Non-pigmented ciliary epithelial cell (primary cell): ENCODE measurements at regions not wholly inside any gene's neighbourhood (a gene's known extent, or its start where the extent isn't known, plus 50 kb on each side); places are given as distances from the start of the nearest gene placed in this dataset.

Source experiments
- DNase-seq: peaks from one replicate; pipeline ENCODE4 v3.0.0-alpha.2; 2010; ENCODE audit warnings: low read depth

GRCh38 chr10:61318429-61318828 is 134.8 kb downstream of the TMEM26 start:
- no peak for DNase-seq

GRCh38 chr10:61317706-61318105 is 135.5 kb downstream of the TMEM26 start:
- DNase-seq, result no peak

GRCh38 chr10:61316676-61317265 is 136.4 kb downstream of the TMEM26 start:
- no peak for DNase-seq

DNA sequence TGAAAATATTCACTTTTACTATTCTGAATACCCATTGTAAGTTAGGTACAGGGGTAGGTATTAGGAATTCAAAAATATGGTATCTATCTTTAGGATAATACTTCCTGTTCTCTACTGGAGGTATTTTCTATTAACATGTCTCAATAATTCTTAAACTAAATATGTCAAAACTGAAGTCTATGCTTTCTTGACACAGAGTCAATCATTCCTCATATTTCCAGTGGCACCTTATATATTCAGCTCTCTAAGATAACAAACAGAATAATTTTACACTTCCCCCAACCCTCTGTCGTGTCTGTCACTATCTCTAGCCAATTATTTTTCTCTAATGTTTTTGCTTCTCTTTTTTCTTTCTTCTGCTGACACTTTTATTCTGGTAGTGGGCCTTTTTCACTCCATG is 138.9 kb downstream of the TMEM26 start:
- DNase-seq, result no peak

DNA sequence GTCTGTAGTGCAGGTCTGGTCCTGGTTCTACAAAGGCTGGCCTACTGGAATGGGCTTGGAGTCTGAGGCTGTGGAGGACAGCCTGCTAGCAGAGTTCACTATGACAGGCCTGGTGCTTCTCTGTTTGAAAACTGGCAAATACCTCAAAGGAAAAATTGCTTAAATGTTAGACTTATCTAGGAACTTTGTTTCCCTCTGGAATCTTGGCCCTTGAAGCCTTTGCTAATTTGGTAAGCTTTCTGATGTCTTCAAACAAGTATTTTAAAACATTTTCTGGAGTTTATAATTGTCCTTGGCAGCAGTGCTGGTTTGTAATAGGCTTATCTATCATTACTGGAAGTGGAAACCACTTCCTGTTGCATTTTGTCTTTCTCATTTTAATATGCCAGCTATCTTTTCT is 139.7 kb downstream of the TMEM26 start:
- no peak for DNase-seq

DNA sequence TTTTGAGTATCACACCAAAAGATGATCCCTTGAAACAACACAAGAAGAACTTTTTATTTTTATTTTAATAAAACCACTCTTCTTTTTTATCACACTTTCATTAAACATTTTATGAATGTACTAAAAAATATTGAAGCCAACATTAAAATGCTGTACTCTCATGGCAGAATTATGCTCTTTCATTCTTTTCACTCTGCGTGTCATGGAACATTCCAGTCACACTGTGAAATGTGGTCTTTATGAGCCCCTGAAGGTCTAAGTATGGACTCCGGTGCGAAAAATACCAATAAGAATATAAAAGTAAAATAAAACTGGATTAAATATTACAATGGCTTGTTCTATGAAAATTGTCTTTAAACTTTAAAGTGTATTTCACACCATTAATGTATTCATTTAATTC is 148.4 kb downstream of the TMEM26 start:
- DNase-seq, result no peak

- DNase-seq, result no peak
Measured at GRCh38 chr10:61302124-61302523, 151.1 kb downstream of the TMEM26 start.

GRCh38 chr10:61301575-61301974 is 151.6 kb downstream of the TMEM26 start:
- DNase-seq, result no peak

GRCh38 chr10:61299841-61300240 is 153.3 kb downstream of the TMEM26 start:
- DNase-seq, result no peak

GRCh38 chr10:61299156-61299555 is 154.0 kb downstream of the TMEM26 start:
- DNase-seq, result no peak

GRCh38 chr10:61298194-61298593 is 155.0 kb downstream of the TMEM26 start:
- DNase-seq, result no peak

DNA sequence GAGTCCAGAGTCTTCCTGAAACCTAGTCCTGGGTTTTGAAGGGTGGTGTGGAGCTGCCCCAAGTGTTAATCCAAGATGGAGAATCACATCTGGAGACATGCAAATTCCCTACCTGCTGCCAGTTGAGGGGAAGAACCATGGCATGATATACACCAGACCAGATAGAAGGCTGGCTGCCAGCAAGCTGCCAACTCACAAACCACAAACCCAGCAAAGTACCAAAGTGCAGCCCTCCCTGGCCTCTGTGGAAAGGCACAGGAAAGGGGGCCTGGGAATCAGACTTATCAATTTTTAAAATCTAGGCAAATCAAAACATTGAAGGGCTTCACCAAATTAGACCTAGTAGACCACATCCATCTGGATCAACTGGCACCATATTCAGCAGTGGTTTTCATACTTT is 157.0 kb downstream of the TMEM26 start:
- DNase-seq, result no peak

DNA sequence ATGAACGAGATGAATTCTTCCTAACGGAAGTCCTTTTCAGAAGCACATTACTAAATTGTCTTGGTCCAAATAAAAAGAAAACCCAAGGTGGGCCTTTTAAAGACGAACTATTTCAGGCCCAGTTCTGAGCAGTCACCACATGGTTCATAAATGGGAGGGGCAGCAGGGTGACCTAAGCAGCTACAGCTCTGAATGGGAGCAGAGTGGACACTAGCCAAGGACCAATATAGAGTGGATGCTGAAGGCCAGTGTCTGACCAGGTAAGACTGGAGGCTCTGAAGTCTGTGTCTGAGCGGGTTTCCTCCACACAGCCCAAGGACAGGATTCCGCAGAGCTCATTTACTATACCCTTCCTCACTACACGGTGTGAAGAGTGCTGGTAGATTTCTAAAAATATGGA is 159.1 kb downstream of the TMEM26 start:
- no peak for DNase-seq

DNA sequence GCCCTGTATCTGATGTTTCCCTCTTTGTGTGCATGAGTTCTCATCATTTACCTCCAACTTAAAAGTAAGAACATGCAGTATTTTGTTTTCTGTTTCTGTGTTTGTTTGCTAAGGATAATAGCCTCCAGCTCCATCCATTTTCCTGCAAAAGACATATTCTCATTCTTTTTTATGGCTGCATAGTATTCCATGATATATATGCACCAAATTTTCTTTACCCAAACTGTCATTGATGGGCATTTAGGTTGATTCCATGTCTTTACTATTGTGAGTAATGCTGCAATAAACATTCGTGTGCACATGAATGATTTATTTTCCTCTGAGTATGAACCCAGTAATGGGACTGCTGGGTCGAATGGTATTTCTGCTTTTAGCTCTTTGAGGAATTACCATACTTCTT is 163.4 kb downstream of the TMEM26 start:
- no peak for DNase-seq

DNA sequence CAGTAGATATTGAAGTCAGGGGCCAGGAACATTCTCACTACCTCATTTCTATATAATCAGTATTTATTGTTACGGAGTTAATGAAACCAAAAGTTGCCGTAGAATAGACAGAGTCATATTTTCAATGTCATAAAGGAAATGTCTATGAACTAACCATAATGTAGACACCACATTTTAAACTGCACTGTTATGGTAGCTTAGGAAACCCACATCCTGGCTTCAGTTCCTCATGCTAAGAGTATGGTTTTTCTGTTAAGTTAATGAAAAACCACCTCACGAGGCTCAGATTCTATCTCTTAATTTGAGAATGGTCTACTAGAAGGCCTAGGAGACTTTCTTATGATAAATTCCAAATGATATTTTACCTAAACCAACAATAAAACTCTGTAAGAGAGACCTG is 166.5 kb downstream of the TMEM26 start:
- no peak for DNase-seq

- no peak for DNase-seq
Measured at GRCh38 chr10:61285749-61286148, 167.4 kb downstream of the TMEM26 start.

DNA sequence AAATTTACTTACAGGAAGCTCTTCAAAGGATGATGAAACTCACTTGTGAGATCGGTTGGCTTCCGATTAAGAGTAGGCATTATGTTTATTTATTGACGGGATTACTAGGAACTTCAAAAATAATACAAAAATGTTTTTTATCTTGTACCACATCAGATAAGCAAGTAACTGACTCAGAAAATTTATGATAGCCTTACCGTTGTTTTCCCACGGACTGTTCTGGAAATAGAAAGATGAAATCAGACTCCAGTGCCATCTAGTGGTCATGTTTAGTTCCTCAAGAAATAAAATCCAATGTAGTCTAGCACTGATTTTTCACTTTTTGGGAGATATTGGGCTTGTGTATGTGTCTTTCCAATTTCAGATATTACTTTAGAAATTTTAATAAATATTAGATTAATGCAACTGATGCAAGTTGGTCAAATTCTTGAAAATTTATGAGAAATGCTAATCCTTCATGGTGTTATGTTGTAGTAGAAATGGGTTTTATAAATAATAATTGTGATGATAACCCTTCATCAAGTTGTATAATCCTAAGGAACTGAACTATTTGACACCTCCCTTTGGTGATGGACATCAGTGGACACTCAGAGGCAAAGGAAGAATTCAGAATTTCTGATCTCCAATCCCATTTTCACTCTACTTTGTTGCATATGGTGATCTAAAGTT is 168.8 kb downstream of the TMEM26 start:
- peak; percentile 34 for DNase-seq

DNA sequence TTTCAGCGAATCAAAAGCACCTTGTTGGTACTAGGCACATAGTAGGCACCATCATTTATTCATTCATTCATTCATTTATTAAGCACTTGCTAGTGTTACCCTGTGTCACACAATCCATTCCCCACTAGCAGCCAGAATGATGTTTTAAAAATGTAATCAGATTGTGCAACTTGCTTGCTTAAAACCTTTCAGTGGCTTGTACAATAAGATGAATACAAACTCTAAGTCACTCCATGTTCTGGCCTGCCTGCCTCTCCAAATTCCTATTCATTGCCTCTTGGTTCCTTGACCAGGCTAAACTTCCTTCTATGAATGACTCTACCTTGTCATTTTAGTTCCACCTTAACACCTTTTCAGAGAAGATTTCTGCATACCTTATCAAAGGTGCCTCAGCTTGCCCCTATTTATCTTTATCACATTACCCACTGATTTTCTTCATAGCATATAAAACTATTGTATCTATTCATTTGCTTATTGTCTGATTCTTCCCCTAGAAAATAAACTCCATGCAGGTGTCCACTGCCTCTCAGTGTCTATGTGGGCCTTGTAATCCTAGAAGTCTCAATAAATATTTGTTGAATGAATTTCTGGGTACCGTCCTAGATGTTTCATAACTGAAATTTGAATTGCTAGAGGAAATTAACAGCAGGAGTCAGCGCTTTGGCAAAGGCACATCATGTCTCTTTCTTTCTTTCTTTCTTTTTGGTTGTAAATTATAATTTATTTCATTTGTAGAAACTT is 169.5 kb downstream of the TMEM26 start:
- DNase-seq, result no peak

DNA sequence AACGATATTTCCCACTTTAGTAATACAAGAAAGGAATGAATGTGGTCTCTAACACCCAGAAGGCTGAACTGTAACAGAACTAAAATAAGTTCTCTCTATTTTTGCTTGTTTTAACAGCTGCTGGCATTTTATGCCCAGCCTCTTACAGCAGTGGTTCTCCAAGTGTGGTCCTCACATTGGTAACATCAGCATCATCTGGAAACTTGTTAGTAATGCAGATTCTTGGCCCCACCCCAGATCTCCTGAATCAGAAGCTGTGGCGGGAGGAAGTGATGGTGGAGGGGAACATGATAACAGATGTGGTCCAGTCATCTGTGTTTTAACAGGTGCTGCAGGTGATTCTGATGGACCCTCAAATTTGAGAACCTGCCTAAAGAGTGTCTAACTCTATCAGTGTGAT is 170.1 kb downstream of the TMEM26 start:
- DNase-seq, result no peak

GRCh38 chr10:61280303-61280702 is 172.9 kb downstream of the TMEM26 start:
- no peak for DNase-seq

DNA sequence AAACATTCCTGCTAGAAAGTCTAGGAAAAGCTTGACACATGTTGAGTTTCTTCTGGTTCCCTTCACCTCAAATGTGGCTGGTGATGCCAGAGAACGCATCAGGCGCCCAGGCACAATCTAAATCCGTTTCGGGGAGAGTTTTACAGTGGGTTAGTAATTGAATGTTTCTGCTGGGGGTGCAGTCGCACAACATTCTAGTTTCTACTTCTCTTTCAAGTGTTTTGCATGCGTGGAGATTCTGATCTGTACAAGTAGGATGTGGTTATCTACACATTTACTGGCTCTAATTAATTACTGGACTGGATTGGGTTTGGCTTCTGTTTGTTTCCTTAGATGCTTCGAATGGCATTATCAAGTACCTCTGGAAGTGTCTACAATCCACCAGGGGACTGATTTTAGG is 173.8 kb downstream of the TMEM26 start:
- DNase-seq, result no peak

- DNase-seq, result no peak
Measured at GRCh38 chr10:61278556-61278955, 174.6 kb downstream of the TMEM26 start.

DNA sequence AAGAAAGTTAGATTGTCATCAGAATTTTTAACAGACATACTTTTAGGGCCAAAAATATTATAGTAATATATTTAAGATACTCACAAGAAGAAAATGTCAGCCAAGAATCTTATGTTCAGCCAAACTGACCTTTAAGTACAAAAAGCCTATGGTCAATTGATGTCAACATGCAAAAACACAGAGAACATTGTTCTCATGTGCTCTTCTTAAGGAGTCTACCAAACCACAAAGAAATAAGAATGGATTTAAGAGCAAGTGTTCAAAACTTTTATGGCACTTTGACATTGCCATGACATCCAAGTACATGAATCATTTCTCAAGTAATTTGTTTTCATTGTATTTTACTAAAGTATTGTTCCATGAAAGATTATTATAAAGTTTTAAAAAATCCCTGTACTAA is 180.4 kb downstream of the TMEM26 start:
- no peak for DNase-seq
